AG09309 (cell line): ENCODE measurements at regions not wholly inside any gene's neighbourhood (a gene's known extent, or its start where the extent isn't known, plus 50 kb on each side); places are given as distances from the start of the nearest gene placed in this dataset.

Source experiments
- DNase-seq: peaks from one replicate; pipeline ENCODE4 v3.0.0-alpha.2; 2010; ENCODE audit warnings: low read depth
- H3K4me3 ChIP-seq: 2 replicates; pipeline ENCODE4 v1.5.1; 2011; ENCODE audit warnings: mild to moderate bottlenecking, low read depth, low read length, moderate library complexity; ENCODE audit not compliant: control insufficient read depth
- TF ChIP-seq, protein P1 (sequence below): IDR thresholded peaks from 2 replicates; pipeline ENCODE4 v1.5.1; 2011; ENCODE audit warnings: mild to moderate bottlenecking, low read depth, low read length, inconsistent platforms; ENCODE audit not compliant: insufficient read depth, control insufficient read depth; ENCODE audit errors: missing control alignments

DNA sequence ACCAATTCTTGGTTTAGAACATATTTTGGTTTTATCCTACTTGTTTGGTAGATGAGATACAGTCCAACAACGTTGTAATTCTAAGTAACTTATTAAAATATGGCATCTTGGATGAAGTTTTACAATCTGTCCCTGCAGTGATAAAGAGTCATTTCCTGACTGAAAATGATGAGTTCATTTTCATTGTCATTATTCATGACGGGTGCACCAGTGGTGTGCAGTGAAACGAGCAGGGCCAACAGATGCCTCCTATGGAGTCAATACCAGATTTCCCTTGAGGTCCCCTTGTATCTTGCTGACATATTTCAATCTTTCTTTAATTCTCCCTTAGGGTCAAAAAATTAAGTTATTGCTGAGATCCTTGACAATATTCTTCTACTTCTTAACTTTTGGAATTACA lies 438.5 kb downstream of the LRIG3 start:
- no peak for DNase-seq
- H3K4me3 ChIP-seq: no peak overlapping the region
- TF ChIP-seq, protein P1, sequence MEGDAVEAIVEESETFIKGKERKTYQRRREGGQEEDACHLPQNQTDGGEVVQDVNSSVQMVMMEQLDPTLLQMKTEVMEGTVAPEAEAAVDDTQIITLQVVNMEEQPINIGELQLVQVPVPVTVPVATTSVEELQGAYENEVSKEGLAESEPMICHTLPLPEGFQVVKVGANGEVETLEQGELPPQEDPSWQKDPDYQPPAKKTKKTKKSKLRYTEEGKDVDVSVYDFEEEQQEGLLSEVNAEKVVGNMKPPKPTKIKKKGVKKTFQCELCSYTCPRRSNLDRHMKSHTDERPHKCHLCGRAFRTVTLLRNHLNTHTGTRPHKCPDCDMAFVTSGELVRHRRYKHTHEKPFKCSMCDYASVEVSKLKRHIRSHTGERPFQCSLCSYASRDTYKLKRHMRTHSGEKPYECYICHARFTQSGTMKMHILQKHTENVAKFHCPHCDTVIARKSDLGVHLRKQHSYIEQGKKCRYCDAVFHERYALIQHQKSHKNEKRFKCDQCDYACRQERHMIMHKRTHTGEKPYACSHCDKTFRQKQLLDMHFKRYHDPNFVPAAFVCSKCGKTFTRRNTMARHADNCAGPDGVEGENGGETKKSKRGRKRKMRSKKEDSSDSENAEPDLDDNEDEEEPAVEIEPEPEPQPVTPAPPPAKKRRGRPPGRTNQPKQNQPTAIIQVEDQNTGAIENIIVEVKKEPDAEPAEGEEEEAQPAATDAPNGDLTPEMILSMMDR: no peak

DNA sequence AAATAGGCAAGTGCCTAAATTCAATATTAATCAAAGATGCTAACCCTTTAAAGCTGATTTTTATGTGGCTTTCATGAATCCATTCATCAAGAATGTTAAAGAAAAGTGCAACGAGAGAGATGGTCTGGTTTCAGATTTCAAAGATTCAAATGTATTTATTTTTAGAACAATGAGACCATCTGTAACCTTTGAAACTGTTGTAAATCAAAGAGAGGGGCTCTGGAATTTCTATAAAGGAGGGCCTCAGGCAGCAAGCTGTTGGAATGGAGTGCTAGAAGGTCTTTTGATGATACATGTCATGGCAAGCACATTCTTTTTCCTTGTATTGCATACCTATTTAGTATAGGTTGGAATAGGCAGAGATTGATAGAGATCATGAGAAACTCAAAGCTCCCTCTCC lies 433.0 kb downstream of the LRIG3 start:
- DNase-seq: no peak
- TF ChIP-seq, protein P1: no peak
- no peak overlapping the region for H3K4me3 ChIP-seq

DNA sequence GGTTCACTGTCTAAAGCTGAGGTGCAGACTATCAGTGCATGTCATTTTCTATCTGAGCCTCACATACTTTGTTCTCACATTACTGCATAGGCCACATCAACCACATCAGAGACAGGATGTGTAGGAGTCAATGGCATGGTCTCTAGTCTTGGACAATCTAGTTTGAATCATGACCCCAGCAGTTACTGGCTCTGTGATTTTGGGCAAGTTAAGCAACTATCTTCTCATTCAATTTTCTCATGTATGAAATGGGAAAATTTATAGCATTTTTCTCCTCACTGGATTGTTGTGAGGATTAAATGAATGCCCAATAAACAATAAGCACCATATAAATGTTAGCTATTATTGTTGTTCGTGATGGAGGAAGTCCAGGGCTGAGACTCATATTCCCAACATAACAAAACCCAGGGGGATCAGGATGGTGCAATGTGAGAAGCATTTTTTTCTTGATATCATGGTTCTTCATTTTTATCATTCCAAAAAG lies 432.6 kb downstream of the LRIG3 start:
- peak; percentile 96 for DNase-seq
- H3K4me3 ChIP-seq: no peak overlapping the region
- TF ChIP-seq, protein P1: no peak

DNA sequence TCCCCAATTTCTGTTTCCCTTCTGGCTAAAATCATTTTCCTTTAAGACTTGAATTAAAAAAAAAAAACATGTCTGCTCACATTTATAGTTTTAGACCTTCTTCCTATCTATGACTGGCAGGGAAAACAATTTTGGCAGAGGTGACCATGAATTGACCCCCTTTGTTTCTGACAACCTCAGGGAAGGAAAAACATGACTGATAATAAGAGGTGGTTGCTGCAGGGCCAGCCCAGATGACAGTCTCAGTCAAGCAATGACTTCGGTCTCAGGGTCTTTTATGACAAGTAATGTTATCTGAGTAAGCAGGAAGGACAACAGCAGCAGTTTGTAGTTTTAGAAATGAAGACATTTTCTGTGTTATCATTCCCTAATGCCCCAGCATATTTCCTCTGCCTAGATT lies 430.9 kb downstream of the LRIG3 start:
- TF ChIP-seq, protein P1: no peak
- H3K4me3 ChIP-seq: no peak overlapping the region
- no peak for DNase-seq

DNA sequence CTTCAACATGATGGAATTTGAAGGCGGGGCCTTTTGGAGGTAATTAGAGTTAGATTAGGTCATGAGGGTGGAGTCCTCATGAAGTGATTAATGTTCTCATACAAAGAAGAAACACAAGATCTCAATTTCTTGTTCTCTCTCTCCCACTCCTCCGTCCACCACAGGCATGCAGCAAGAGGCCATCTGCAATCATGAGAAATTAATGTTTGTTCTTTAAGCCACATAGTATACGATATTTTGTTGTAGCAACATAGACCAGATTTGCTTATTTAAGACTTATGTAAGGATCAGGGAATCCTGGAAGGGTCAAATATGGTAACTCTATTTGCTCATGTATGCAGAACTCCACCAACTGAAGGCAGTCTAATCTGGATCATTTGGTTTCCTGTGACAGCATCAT lies 429.0 kb downstream of the LRIG3 start:
- H3K4me3 ChIP-seq: no peak overlapping the region
- TF ChIP-seq, protein P1: no peak
- DNase-seq: no peak

DNA sequence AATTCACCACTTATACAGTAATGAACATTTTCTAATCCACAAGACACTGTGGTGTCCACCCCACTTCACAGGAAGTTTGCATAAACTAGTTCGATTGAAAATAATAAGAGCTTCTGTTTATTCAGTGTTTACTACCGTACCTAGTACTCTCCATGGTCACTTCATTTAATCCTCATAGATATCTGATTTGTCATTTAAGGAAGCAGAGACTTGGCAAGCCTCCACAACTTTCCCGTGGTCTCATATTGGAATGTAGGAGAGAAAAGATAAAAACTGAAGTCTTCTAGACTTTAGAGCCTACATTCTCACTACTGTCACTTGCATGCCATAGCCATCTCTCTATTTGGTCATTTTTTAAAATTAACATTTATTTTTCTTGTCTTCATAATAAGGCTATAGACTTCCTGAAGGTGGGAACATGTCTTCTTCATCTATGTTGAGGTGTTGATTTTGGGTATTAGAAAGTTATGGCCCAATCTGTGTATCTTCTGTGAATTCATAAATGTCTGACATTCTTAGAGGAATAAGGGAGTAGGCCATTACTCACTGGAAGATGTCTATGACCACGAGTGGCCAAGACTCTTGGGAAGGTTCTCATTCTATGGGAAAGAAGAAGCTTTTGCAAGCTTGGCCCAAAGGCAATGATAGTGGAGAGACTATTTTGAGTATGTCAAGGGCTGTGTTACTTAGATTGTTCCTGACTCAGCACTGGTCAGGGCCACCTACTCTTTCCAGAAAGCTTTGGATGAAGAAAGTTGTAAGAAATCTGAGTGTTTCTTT lies 423.7 kb downstream of the LRIG3 start:
- TF ChIP-seq, protein P1: no peak
- no peak overlapping the region for H3K4me3 ChIP-seq
- DNase-seq: no peak

DNA sequence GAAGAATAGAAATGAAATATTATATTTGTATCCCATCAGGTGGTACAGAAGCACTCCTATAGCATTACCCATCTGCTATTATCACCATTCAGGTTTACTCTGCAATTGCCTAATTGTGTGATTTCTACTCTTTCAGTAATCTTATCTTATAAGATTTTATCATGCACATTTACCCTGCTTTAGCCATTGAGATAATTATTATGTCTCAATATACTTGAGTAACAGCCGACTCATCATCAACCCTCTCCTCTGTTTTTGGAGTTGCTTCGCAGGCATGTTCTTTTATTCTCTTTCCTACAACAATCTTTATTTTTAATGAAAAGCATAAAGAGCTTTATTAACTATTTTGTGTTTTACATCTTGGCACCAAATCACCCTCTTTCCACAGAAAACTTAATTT lies 419.9 kb downstream of the LRIG3 start:
- no peak for DNase-seq
- no peak overlapping the region for H3K4me3 ChIP-seq
- TF ChIP-seq, protein P1: no peak
